M059J (cell line): ENCODE measurements at regions not wholly inside any gene's neighbourhood (a gene's known extent, or its start where the extent isn't known, plus 50 kb on each side); places are given as distances from the start of the nearest gene placed in this dataset.

Source experiments
- DNase-seq: peaks from one replicate; pipeline ENCODE4 v3.0.0-alpha.2; 2012; ENCODE audit warnings: low read depth

GRCh38 chr3:22225161-22225560 is 474.2 kb upstream of the ZNF385D start:
- no peak for DNase-seq

GRCh38 chr3:22228705-22229104 is 477.7 kb upstream of the ZNF385D start:
- peak; percentile 2 for DNase-seq

- DNase-seq, result peak; percentile 3
Measured at GRCh38 chr3:22231061-22231460, 480.1 kb upstream of the ZNF385D start.

- no peak for DNase-seq
Measured at GRCh38 chr3:22236490-22237270, 485.7 kb upstream of the ZNF385D start.

GRCh38 chr3:22239011-22239410 is 488.0 kb upstream of the ZNF385D start:
- no peak for DNase-seq

GRCh38 chr3:22241110-22241509 is 490.1 kb upstream of the ZNF385D start:
- DNase-seq, result no peak

- peak; percentile 72 for DNase-seq
Measured at GRCh38 chr3:22244761-22245521, 493.9 kb upstream of the ZNF385D start.

- no peak for DNase-seq
Measured at GRCh38 chr3:22245811-22246583, 495.0 kb upstream of the ZNF385D start.

GRCh38 chr3:22249658-22250057 is 498.6 kb upstream of the ZNF385D start:
- no peak for DNase-seq

- DNase-seq, result no peak
Measured at GRCh38 chr3:22257252-22257651, 506.2 kb upstream of the ZNF385D start.

- no peak for DNase-seq
Measured at GRCh38 chr3:22262386-22262785, 511.4 kb upstream of the ZNF385D start.

- DNase-seq, result peak; percentile 62
Measured at GRCh38 chr3:22263042-22263441, 512.0 kb upstream of the ZNF385D start.

- DNase-seq, result no peak
Measured at GRCh38 chr3:22265403-22265802, 514.4 kb upstream of the ZNF385D start.

- peak; percentile 2 for DNase-seq
Measured at GRCh38 chr3:22269831-22270230, 518.8 kb upstream of the ZNF385D start.

GRCh38 chr3:22276351-22276750 is 525.3 kb upstream of the ZNF385D start:
- no peak for DNase-seq

- peak; percentile 12 for DNase-seq
Measured at GRCh38 chr3:22284559-22284958, 533.5 kb upstream of the ZNF385D start.

- no peak for DNase-seq
Measured at GRCh38 chr3:22288756-22289155, 537.7 kb upstream of the ZNF385D start.

GRCh38 chr3:22292681-22293080 is 541.7 kb upstream of the ZNF385D start:
- no peak for DNase-seq

GRCh38 chr3:22296601-22297000 is 545.6 kb upstream of the ZNF385D start:
- DNase-seq, result no peak

GRCh38 chr3:22297436-22297835 is 546.4 kb upstream of the ZNF385D start:
- no peak for DNase-seq

- DNase-seq, result no peak
Measured at GRCh38 chr3:22306454-22306853, 555.4 kb upstream of the ZNF385D start.

- DNase-seq, result no peak
Measured at GRCh38 chr3:22308871-22309270, 557.9 kb upstream of the ZNF385D start.
